GM12891 (cell line): ENCODE measurements at regions not wholly inside any gene's neighbourhood (a gene's known extent, or its start where the extent isn't known, plus 50 kb on each side); places are given as distances from the start of the nearest gene placed in this dataset.

Experiments used
- POLR2A ChIP-seq: IDR thresholded peaks from 2 replicates; pipeline ENCODE4 v1.6.1; 2011; ENCODE audit warnings: low read depth, low read length, control low read depth
- POLR2AphosphoS5 ChIP-seq: IDR thresholded peaks from 2 replicates; pipeline ENCODE4 v1.6.1; 2011; ENCODE audit warnings: low read depth, low read length, control low read depth
- POU2F2 ChIP-seq: IDR thresholded peaks from 2 replicates; pipeline ENCODE4 v1.6.1; 2011; ENCODE audit warnings: low read depth, mild to moderate bottlenecking, control low read depth, low read length, moderate library complexity
- SPI1 ChIP-seq: IDR thresholded peaks from 2 replicates; pipeline ENCODE4 v1.6.1; 2011; ENCODE audit warnings: low read depth, low read length, control low read depth
- TAF1 ChIP-seq: IDR thresholded peaks from 2 replicates; pipeline ENCODE4 v1.6.1; 2011; ENCODE audit warnings: low read depth, low read length, control low read depth

DNA sequence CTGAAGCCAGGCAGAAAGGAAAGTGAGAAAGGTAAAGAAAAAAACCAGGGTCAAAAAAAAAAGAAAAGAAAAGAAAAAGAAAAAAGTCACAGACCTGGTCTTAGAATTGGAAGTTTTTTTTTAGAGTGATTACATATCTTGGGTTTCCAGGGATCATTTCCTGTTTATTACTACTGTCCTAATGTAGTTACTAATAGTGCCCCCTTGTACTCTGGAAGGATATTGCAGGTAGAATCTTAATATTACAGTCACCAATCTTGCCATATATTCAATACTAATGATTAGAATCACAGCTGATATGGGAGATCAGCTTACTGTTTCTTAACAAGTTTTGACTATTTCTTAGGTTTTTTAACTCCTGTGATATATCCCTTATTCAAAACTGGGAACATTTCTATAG, 543.2 kb upstream of the CDH6 start:
- no peak for TF ChIP-seq POLR2A
- TF ChIP-seq TAF1: no peak
- no peak for TF ChIP-seq SPI1
- TF ChIP-seq POLR2AphosphoS5: no peak
- TF ChIP-seq POU2F2: no peak
